ENCODE measurements at regions not wholly inside any gene's neighbourhood (a gene's known extent, or its start where the extent isn't known, plus 50 kb on each side); places are given as distances from the start of the nearest gene placed in this dataset.

DNA sequence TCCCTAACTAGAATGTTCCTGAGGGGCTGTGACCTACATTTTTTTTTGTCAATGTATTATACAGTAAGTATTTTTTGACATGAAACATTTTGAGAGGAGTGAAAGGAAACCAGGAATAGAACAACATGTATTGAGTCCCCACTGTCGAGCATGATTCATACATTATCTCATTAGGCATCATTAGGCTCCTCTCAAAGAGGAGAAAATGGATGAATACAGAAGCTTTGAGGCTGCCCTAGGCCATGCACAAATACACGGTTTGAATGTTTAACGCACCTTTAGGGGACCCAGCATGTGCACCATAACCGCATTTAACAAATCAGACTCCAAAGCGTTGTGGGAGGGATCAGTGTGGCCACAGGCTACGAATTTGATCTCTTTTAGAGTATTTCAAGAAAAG, 87.8 kb downstream of the TBXT start:
- no peaks in the 10 kb centered on the region for H3F3A ChIP-seq (ENCODE audit: insufficient read depth, low read length, poor library complexity, severe bottlenecking)
- H3K9ac ChIP-seq (ENCODE audit: low read length), result no peak overlapping the region
- no peaks in the 10 kb centered on the region for H3K9me2 ChIP-seq (ENCODE audit: insufficient read depth, low read length)
- H3K9me3 ChIP-seq (ENCODE audit: low read length), result no peaks in the 10 kb centered on the region
- H3K4me2 ChIP-seq (ENCODE audit: low read length), result no peak overlapping the region
- no peak overlapping the region for H2AFZ ChIP-seq (ENCODE audit: low read depth, low read length)
- no peaks in the 10 kb centered on the region for H4K20me1 ChIP-seq (ENCODE audit: insufficient read depth)
- H3K27me3 ChIP-seq (ENCODE audit: insufficient read depth, low read depth, low read length), result no peaks in the 10 kb centered on the region
- no peaks in the 10 kb centered on the region for H3K36me3 ChIP-seq (ENCODE audit: insufficient read depth, low read length)
- H3K4me3 ChIP-seq (ENCODE audit: low read length), result no peak overlapping the region
- H3K27ac ChIP-seq (ENCODE audit: low read length), result no peak overlapping the region
- no peaks in the 10 kb centered on the region for H3K79me2 ChIP-seq (replicated peaks; ENCODE audit: insufficient read depth, low read length)
- no peak for TF ChIP-seq EP300 (conservative IDR thresholded peaks at IDR 0.05; ENCODE audit: poor library complexity, severe bottlenecking)

DNA sequence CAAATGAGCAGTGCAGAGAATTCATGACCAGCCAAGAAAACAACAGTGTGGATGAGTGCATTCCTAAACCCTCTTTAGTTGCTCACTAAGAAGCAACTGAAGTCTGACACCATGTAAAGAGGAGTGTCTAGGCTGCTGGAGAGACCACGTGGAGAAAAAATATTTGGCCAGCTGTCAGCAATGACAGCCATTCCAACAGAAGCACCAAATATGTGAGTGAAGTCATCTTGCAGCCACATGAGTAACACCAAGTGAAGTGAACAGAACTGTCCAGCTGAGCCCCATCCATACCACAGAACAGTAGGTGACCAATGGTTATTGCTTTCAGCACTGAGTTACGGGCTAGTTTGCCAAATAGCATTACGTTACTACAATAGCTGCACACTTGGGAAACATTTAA, 89.4 kb downstream of the TBXT start:
- Histone ChIP-seq H3K79me2 (replicated peaks; ENCODE audit: insufficient read depth, low read length) (no peaks in the 10 kb centered on the region), H3K36me3 (ENCODE audit: insufficient read depth, low read length) (no peaks in the 10 kb centered on the region), H3K27me3 (ENCODE audit: insufficient read depth, low read depth, low read length) (no peaks in the 10 kb centered on the region), H3K9me3 (ENCODE audit: low read length) (no peaks in the 10 kb centered on the region), H3K4me2 (ENCODE audit: low read length) (no peak overlapping the region), H3K9me2 (ENCODE audit: insufficient read depth, low read length) (no peaks in the 10 kb centered on the region), H4K20me1 (ENCODE audit: insufficient read depth) (no peaks in the 10 kb centered on the region), H3K4me3 (ENCODE audit: low read length) (no peak overlapping the region), H3K9ac (ENCODE audit: low read length) (no peak overlapping the region), H3K27ac (ENCODE audit: low read length) (no peak overlapping the region), H2AFZ (ENCODE audit: low read depth, low read length) (no peak overlapping the region), H3F3A (ENCODE audit: insufficient read depth, low read length, poor library complexity, severe bottlenecking) (no peaks in the 10 kb centered on the region)
- TF ChIP-seq TAF1 (IDR thresholded peaks at IDR 0.05; ENCODE audit: low read depth), result no peak

DNA sequence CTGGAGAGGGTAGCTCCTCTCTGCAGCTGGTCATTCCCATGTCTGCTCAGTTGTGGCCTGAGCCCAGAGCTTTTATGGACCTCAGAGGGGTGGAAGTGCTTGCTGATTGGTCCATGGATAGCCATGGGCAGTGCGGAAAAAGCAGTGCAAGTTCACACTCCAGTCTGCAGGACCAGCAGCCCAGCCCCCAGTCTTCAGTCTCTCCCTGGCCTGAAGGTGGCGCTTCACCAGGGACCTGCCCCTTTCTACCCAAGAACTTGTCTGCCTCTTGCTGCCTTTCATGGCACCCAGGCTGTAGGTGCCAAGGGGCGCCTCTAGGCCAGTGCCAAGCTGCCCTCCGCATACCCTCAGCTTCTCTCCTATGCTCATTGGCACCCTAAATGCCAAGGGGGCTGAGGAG, 91.0 kb downstream of the TBXT start:
- TF ChIP-seq EZH2 (IDR thresholded peaks at IDR 0.05; ENCODE audit: borderline replicate concordance, insufficient read depth, low read length, poor library complexity, severe bottlenecking) (no peak), TAF1 (IDR thresholded peaks at IDR 0.05; ENCODE audit: low read depth) (no peak), EP300 (conservative IDR thresholded peaks at IDR 0.05; ENCODE audit: poor library complexity, severe bottlenecking) (no peak), POLR2AphosphoS5 (IDR thresholded peaks at IDR 0.05) (no peak), SMC3 (conservative IDR thresholded peaks at IDR 0.05; ENCODE audit: poor library complexity) (no peak), RAD21 (conservative IDR thresholded peaks at IDR 0.05) (no peak)
- TF ChIP-seq, protein P1, sequence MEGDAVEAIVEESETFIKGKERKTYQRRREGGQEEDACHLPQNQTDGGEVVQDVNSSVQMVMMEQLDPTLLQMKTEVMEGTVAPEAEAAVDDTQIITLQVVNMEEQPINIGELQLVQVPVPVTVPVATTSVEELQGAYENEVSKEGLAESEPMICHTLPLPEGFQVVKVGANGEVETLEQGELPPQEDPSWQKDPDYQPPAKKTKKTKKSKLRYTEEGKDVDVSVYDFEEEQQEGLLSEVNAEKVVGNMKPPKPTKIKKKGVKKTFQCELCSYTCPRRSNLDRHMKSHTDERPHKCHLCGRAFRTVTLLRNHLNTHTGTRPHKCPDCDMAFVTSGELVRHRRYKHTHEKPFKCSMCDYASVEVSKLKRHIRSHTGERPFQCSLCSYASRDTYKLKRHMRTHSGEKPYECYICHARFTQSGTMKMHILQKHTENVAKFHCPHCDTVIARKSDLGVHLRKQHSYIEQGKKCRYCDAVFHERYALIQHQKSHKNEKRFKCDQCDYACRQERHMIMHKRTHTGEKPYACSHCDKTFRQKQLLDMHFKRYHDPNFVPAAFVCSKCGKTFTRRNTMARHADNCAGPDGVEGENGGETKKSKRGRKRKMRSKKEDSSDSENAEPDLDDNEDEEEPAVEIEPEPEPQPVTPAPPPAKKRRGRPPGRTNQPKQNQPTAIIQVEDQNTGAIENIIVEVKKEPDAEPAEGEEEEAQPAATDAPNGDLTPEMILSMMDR (IDR thresholded peaks at IDR 0.05; ENCODE audit: poor library complexity, severe bottlenecking), result no peak
- Histone ChIP-seq H3K27ac (ENCODE audit: low read length) (no peak overlapping the region), H3K9me3 (ENCODE audit: low read length) (no peaks in the 10 kb centered on the region), H3K4me3 (ENCODE audit: low read length) (no peak overlapping the region), H3K36me3 (ENCODE audit: insufficient read depth, low read length) (no peaks in the 10 kb centered on the region), H3K79me2 (replicated peaks; ENCODE audit: insufficient read depth, low read length) (no peaks in the 10 kb centered on the region), H3K4me2 (ENCODE audit: low read length) (no peak overlapping the region), H2AFZ (ENCODE audit: low read depth, low read length) (no peak overlapping the region), H3K9me2 (ENCODE audit: insufficient read depth, low read length) (no peaks in the 10 kb centered on the region), H3K9ac (ENCODE audit: low read length) (no peak overlapping the region), H3F3A (ENCODE audit: insufficient read depth, low read length, poor library complexity, severe bottlenecking) (no peaks in the 10 kb centered on the region), H3K27me3 (ENCODE audit: insufficient read depth, low read depth, low read length) (no peaks in the 10 kb centered on the region), H4K20me1 (ENCODE audit: insufficient read depth) (no peaks in the 10 kb centered on the region)

DNA sequence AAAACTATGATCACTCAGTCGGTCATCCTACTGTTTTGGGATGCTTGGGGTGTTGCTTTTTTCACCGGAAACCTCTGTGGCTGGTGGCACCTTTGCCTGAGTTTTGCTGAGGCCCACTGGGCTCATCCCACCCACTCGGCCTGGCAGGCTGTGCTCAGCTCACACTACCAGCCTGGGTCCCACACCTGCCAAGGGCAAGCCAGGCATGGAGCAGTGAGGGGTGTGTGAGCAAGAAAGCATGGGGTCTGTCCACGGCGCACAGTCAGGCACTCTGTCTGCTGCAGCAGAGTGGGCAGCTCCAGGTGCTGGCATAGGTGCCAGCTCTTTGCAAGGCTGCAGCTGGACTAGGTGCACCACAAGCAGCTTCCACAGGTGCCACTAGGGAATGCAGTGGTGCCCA, 91.7 kb downstream of the TBXT start:
- TF ChIP-seq POLR2AphosphoS5 (IDR thresholded peaks at IDR 0.05) (no peak), SMC3 (conservative IDR thresholded peaks at IDR 0.05; ENCODE audit: poor library complexity) (no peak), TAF1 (IDR thresholded peaks at IDR 0.05; ENCODE audit: low read depth) (no peak), MXI1 (conservative IDR thresholded peaks at IDR 0.05; ENCODE audit: poor library complexity, severe bottlenecking) (no peak), EZH2 (IDR thresholded peaks at IDR 0.05; ENCODE audit: borderline replicate concordance, insufficient read depth, low read length, poor library complexity, severe bottlenecking) (no peak)
- TF ChIP-seq, protein P2, sequence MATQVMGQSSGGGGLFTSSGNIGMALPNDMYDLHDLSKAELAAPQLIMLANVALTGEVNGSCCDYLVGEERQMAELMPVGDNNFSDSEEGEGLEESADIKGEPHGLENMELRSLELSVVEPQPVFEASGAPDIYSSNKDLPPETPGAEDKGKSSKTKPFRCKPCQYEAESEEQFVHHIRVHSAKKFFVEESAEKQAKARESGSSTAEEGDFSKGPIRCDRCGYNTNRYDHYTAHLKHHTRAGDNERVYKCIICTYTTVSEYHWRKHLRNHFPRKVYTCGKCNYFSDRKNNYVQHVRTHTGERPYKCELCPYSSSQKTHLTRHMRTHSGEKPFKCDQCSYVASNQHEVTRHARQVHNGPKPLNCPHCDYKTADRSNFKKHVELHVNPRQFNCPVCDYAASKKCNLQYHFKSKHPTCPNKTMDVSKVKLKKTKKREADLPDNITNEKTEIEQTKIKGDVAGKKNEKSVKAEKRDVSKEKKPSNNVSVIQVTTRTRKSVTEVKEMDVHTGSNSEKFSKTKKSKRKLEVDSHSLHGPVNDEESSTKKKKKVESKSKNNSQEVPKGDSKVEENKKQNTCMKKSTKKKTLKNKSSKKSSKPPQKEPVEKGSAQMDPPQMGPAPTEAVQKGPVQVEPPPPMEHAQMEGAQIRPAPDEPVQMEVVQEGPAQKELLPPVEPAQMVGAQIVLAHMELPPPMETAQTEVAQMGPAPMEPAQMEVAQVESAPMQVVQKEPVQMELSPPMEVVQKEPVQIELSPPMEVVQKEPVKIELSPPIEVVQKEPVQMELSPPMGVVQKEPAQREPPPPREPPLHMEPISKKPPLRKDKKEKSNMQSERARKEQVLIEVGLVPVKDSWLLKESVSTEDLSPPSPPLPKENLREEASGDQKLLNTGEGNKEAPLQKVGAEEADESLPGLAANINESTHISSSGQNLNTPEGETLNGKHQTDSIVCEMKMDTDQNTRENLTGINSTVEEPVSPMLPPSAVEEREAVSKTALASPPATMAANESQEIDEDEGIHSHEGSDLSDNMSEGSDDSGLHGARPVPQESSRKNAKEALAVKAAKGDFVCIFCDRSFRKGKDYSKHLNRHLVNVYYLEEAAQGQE (IDR thresholded peaks at IDR 0.05; ENCODE audit: borderline replicate concordance), result no peak
- H3K79me2 ChIP-seq (replicated peaks; ENCODE audit: insufficient read depth, low read length), result no peaks in the 10 kb centered on the region
- H3K4me3 ChIP-seq (ENCODE audit: low read length), result no peak overlapping the region
- no peaks in the 10 kb centered on the region for H3K9me2 ChIP-seq (ENCODE audit: insufficient read depth, low read length)
- no peaks in the 10 kb centered on the region for H3K9me3 ChIP-seq (ENCODE audit: low read length)
- no peaks in the 10 kb centered on the region for H3F3A ChIP-seq (ENCODE audit: insufficient read depth, low read length, poor library complexity, severe bottlenecking)
- no peak overlapping the region for H3K27ac ChIP-seq (ENCODE audit: low read length)
- H3K4me2 ChIP-seq (ENCODE audit: low read length), result no peak overlapping the region
- no peaks in the 10 kb centered on the region for H3K36me3 ChIP-seq (ENCODE audit: insufficient read depth, low read length)
- H3K27me3 ChIP-seq (ENCODE audit: insufficient read depth, low read depth, low read length), result no peaks in the 10 kb centered on the region
- no peak overlapping the region for H3K9ac ChIP-seq (ENCODE audit: low read length)
- H2AFZ ChIP-seq (ENCODE audit: low read depth, low read length), result no peak overlapping the region
- no peaks in the 10 kb centered on the region for H4K20me1 ChIP-seq (ENCODE audit: insufficient read depth)

All from neural cell (in vitro differentiated cells).